ENCODE measurements at regions not wholly inside any gene's neighbourhood (a gene's known extent, or its start where the extent isn't known, plus 50 kb on each side); places are given as distances from the start of the nearest gene placed in this dataset.
"Not testable (repeated sequence)": the region's sequence is repeated elsewhere in the genome, so short reads cannot be mapped to it uniquely, and the experiment has no call there.

DNA sequence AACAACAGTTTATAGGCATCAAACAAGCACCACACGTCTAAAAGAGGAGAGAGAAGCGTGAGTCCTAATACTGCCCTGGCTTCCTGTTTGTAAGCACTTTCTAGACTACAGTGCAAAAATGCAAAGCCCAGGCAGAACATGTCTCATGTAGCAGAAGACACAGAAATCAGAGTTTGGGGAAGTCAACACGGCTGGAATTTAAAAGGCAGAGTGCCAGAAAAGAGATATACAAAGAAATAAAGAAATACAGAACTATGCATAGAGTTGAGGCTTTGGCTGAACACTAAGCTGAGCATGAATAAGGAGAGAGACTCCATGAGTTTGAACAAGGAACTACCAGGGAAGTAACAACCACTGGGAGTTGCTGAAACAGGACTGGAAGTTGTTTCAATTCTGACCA lies 566.6 kb upstream of the NR5A2 start:
- no peak for ATAC-seq
- Mint-ChIP-seq H3K9me3 (no peaks in the 10 kb centered on the region), H3K36me3 (ENCODE audit: low read depth) (no peaks in the 10 kb centered on the region), H3K27ac (no peak overlapping the region), H3K4me3 (no peak overlapping the region), H3K4me1 (no peaks in the 10 kb centered on the region), H3K27me3 (no peaks in the 10 kb centered on the region)
- no peak for DNase-seq

GRCh38 chr1:199463521-199464127 lies 563.9 kb upstream of the NR5A2 start:
- no peak overlapping the region for H3K27ac Mint-ChIP-seq
- H3K27me3 Mint-ChIP-seq = no peaks in the 10 kb centered on the region
- ATAC-seq (no peak), DNase-seq (no peak)
- no peaks in the 10 kb centered on the region for H3K4me1 Mint-ChIP-seq
- no peaks in the 10 kb centered on the region for H3K9me3 Mint-ChIP-seq
- no peak overlapping the region for H3K4me3 Mint-ChIP-seq
- H3K36me3 Mint-ChIP-seq (ENCODE audit: low read depth) = no peaks in the 10 kb centered on the region

- Mint-ChIP-seq H3K27ac (no peak overlapping the region), H3K9me3 (no peaks in the 10 kb centered on the region), H3K4me3 (no peak overlapping the region), H3K4me1 (no peaks in the 10 kb centered on the region), H3K27me3 (no peaks in the 10 kb centered on the region), H3K36me3 (ENCODE audit: low read depth) (no peaks in the 10 kb centered on the region)
- DNase-seq (no peak), ATAC-seq (no peak)
Observed at GRCh38 chr1:199466961-199467360, 560.5 kb upstream of the NR5A2 start.

DNA sequence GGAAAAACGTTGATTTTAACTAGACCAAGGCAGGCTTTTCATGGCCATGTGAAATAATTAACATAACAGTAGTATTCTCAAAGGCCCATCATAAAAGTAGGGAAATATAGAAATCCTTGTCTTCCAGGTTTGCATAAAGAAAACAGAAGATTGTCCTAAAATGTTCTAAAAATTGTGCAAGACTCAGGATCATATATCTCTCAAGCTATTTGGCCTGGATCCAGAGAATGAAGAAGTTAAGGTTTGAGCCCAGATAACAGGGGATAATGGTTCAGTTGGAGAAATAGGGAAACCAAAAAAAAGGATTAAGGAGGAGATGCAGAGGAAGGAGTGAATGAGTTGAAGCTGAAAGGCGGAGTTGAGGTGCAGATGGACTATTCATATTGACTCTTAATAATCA lies 555.5 kb upstream of the NR5A2 start:
- Mint-ChIP-seq H3K27me3 (peaks cover 1% of the 10 kb centered on the region), H3K4me1 (no peaks in the 10 kb centered on the region), H3K4me3 (no peak overlapping the region), H3K9me3 (no peaks in the 10 kb centered on the region), H3K27ac (no peak overlapping the region), H3K36me3 (ENCODE audit: low read depth) (no peaks in the 10 kb centered on the region)
- ATAC-seq = no peak
- no peak for DNase-seq

DNA sequence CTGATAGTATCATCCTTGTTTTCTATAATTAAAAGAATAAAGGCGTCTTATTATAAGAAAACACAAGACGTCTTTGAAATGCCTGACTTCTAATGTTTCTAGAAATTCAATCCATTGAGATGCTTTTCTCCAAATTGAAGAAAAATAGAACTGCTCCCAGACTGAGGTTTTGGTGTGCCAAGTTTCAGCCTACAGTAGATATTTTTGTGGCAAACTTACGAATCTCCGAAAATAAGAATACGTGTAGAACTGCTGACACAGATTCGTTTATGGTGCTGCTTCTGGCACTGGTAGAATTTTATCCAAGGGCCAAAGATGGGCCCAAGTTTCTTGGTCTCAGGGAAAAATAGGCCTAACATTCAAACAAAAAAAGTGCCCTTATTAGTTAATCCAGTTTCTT lies 554.5 kb upstream of the NR5A2 start:
- Mint-ChIP-seq H3K27me3 (peaks cover 1% of the 10 kb centered on the region), H3K9me3 (no peaks in the 10 kb centered on the region), H3K27ac (no peak overlapping the region), H3K36me3 (ENCODE audit: low read depth) (no peaks in the 10 kb centered on the region), H3K4me1 (no peaks in the 10 kb centered on the region), H3K4me3 (no peak overlapping the region)
- no peak for DNase-seq
- no peak for ATAC-seq

GRCh38 chr1:199474738-199475137 lies 552.8 kb upstream of the NR5A2 start:
- H3K4me1 Mint-ChIP-seq = no peaks in the 10 kb centered on the region
- H3K9me3 Mint-ChIP-seq = no peaks in the 10 kb centered on the region
- peaks cover 1% of the 10 kb centered on the region for H3K27me3 Mint-ChIP-seq
- H3K27ac Mint-ChIP-seq = no peak overlapping the region
- no peaks in the 10 kb centered on the region for H3K36me3 Mint-ChIP-seq (ENCODE audit: low read depth)
- no peak overlapping the region for H3K4me3 Mint-ChIP-seq
- ATAC-seq (no peak), DNase-seq (no peak)

DNA sequence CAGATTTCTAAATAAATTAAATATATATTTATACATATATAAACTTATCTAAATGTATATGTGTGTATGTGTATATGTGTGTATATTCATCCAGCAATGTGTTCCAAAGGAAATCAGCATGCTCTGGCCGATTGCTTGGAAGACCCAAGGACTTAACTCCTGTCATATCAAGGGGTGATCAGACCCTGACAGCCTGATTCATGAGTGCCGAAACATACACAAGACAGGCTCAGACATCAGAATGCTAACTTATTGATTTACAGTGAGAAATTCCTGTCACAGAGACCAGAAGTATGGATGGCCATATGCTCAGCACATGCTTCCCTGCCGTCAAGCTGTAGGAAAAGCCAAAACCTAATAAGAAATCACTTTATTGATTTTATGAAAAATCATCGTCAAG lies 545.1 kb upstream of the NR5A2 start:
- Mint-ChIP-seq H3K27ac (no peak overlapping the region), H3K9me3 (peaks cover 6% of the 10 kb centered on the region), H3K4me1 (no peaks in the 10 kb centered on the region), H3K27me3 (no peaks in the 10 kb centered on the region), H3K36me3 (ENCODE audit: low read depth) (no peaks in the 10 kb centered on the region), H3K4me3 (no peak overlapping the region)
- DNase-seq = no peak
- no peak for ATAC-seq

- DNase-seq = no peak
- Mint-ChIP-seq H3K36me3 (ENCODE audit: low read depth) (peaks cover 3% of the 10 kb centered on the region), H3K27me3 (no peaks in the 10 kb centered on the region), H3K4me1 (no peaks in the 10 kb centered on the region), H3K27ac (no peak overlapping the region), H3K9me3 (peaks cover 17% of the 10 kb centered on the region), H3K4me3 (no peak overlapping the region)
- ATAC-seq = no peak
Observed at GRCh38 chr1:199489594-199489993, 537.9 kb upstream of the NR5A2 start.

DNA sequence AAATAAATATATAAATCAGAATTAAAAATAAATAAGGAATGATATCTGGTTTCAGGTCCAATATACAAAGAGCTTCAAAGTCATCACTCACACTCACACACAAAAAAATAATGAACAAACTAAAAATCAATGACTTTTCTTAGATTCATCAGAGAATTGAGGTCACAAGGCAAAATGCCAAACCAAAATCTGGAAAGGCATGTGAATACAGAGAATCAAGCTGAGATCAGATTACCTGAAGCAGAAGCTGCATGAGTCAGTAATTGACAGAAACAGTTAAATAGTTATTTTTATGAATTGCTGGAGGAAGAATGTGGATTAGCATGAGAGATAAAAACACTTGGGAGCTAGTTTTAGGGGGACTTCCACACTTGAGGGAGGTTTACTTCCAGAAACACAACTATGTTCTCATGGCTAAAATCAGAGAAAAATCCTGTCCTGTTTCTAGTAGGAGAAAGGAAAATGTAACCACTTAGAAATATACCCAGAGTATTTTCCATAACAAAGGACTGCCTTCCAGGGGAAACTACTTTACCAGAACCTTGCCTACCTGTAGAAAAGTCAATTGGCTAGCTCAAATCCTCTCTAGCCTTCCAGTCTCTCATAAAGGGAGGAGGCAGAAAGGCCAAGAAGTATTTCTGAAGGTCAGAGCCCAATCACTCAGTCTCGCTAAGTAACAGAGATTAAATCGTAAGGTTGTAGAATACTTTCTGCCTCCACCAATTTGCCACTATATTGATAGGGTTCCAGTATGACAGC lies 536.6 kb upstream of the NR5A2 start:
- ATAC-seq (no peak), DNase-seq (no peak)
- no peaks in the 10 kb centered on the region for H3K4me1 Mint-ChIP-seq
- H3K4me3 Mint-ChIP-seq = no peak overlapping the region
- H3K9me3 Mint-ChIP-seq = peaks cover 26% of the 10 kb centered on the region
- H3K27me3 Mint-ChIP-seq = peaks cover 2% of the 10 kb centered on the region
- H3K36me3 Mint-ChIP-seq (ENCODE audit: low read depth) = peaks cover 5% of the 10 kb centered on the region
- H3K27ac Mint-ChIP-seq = no peak overlapping the region

DNA sequence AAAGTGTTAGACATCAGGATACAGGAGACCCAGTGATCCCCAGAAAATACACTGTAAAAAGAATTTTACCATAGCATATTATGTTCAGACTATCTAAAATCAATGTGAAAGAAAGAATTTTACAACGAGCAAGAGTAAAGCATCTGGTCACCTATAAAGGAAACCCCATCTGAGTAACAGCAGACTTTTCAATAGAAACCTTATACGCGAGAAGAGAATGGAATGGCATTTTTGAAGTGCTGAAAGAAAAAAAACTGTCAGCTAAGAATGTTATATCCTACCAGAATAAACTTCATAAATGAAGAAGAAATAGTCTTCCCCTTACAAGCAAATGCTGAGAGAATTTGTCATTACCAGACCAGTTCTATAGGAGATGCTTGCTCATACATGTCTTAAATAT lies 532.1 kb upstream of the NR5A2 start:
- DNase-seq (no peak), ATAC-seq (no peak)
- Mint-ChIP-seq H3K27me3 (peaks cover 2% of the 10 kb centered on the region), H3K4me3 (no peak overlapping the region), H3K27ac (no peak overlapping the region), H3K4me1 (peaks cover 6% of the 10 kb centered on the region), H3K36me3 (ENCODE audit: low read depth) (peaks cover 9% of the 10 kb centered on the region), H3K9me3 (peaks cover 30% of the 10 kb centered on the region)

GRCh38 chr1:199498802-199499201 lies 528.7 kb upstream of the NR5A2 start:
- not testable (repeated sequence) for H3K4me3 Mint-ChIP-seq; H3K4me1 Mint-ChIP-seq; H3K36me3 Mint-ChIP-seq (ENCODE audit: low read depth); H3K27me3 Mint-ChIP-seq; H3K27ac Mint-ChIP-seq; ATAC-seq; DNase-seq
- peaks cover 27% of the 10 kb centered on the region for H3K9me3 Mint-ChIP-seq

DNA sequence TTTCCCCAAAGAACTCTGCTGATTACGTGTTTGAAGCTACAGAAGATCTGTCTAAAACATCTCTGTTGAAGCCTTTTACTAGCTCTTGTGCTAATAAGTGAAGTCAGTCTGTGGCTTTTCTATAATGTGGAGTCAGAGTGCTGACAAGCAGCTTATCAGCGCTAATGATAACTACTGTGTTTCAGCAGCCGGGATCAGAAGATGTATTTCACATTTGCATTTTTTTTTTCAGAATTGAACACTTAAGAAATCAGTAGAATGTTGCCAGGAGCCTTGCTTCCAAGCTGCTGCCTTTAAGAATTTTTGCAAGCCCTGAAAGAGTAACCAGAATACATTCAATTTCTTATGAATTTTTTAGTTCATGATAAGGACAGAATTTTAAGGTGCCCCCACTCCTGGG lies 519.4 kb upstream of the NR5A2 start:
- no peaks in the 10 kb centered on the region for H3K36me3 Mint-ChIP-seq (ENCODE audit: low read depth)
- no peaks in the 10 kb centered on the region for H3K9me3 Mint-ChIP-seq
- ATAC-seq (no peak), DNase-seq (no peak)
- peaks cover 4% of the 10 kb centered on the region for H3K4me1 Mint-ChIP-seq
- H3K4me3 Mint-ChIP-seq = no peak overlapping the region
- H3K27me3 Mint-ChIP-seq = no peaks in the 10 kb centered on the region
- H3K27ac Mint-ChIP-seq = no peak overlapping the region

DNA sequence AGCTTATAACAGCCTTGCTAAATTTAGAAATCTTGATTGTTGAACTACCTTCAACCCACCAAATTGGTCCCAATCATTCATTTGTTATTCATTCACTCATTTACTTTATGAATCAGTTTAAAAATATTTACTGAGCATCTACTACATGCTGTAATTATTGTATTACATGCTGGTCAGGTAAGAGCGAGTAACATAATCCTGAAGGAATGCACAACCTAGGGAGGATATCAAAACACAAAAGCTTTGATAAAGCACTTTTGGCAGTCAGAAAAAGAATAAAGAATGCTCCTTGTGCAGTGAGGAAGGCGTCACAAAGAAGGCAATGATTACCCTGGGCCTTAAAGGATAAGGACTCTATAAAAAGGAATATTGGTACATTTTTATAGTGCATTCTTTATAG lies 518.9 kb upstream of the NR5A2 start:
- Mint-ChIP-seq H3K4me3 (no peak overlapping the region), H3K27ac (no peak overlapping the region), H3K4me1 (peaks cover 4% of the 10 kb centered on the region), H3K9me3 (no peaks in the 10 kb centered on the region), H3K36me3 (ENCODE audit: low read depth) (no peaks in the 10 kb centered on the region), H3K27me3 (no peaks in the 10 kb centered on the region)
- DNase-seq (no peak), ATAC-seq (no peak)

- ATAC-seq = no peak
- Mint-ChIP-seq H3K27ac (no peak overlapping the region), H3K4me1 (peaks cover 4% of the 10 kb centered on the region), H3K4me3 (no peak overlapping the region), H3K36me3 (ENCODE audit: low read depth) (no peaks in the 10 kb centered on the region), H3K9me3 (no peaks in the 10 kb centered on the region), H3K27me3 (no peaks in the 10 kb centered on the region)
- DNase-seq = no peak
Observed at GRCh38 chr1:199509456-199509855, 518.1 kb upstream of the NR5A2 start.

GRCh38 chr1:199510314-199510713 lies 517.2 kb upstream of the NR5A2 start:
- Mint-ChIP-seq H3K9me3 (no peaks in the 10 kb centered on the region), H3K36me3 (ENCODE audit: low read depth) (no peaks in the 10 kb centered on the region), H3K4me1 (peaks cover 4% of the 10 kb centered on the region), H3K27me3 (no peaks in the 10 kb centered on the region), H3K27ac (no peak overlapping the region), H3K4me3 (no peak overlapping the region)
- ATAC-seq = peak; percentile 40
- DNase-seq = no peak
